Vagina (tissue), 2 donors: ENCODE measurements at regions not wholly inside any gene's neighbourhood (a gene's known extent, or its start where the extent isn't known, plus 50 kb on each side); places are given as distances from the start of the nearest gene placed in this dataset.

ENCODE experiments used
- POLR2A ChIP-seq, 2 donors: fragments of 450-650 bp; IDR thresholded peaks; one replicate each; pipeline ENCODE4 v1.6.1; 2017; ENCODE audit warnings: antibody characterized with exemption in 2 of 2, mild to moderate bottlenecking in 2 of 2, moderate library complexity in 2 of 2
- TF ChIP-seq, protein P1 (sequence below), 3 experiments: fragments of 450-650 bp in 2 of 3; fragments of 200-600 bp in 1 of 3; sonication (generic) in 1 of 3; IDR thresholded peaks; one replicate each; pipeline ENCODE4 v1.5.1; 2017 to 2019; ENCODE audit warnings: antibody characterized with exemption in 3 of 3, mild to moderate bottlenecking in 2 of 3, moderate library complexity in 2 of 3

DNA sequence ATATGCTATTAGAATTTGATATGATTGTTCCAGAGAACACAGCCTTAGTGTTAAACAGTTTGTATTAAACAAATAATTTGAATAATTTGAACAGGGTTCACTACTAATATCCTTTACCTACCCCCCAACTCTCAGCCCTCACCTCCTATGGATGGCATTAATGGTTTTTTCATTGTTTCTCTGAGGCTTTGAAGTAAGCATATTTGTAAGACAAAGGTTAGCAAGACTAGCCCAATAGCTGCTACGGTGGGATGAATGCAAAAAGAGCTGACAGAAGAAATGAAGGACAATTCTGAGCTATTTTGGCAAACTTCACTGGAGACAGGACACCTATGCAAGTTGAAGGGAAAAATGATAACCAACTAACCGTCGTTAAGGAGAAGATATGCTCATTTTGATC, 61.6 kb downstream of the ARL4A start:
- TF ChIP-seq, protein P1, sequence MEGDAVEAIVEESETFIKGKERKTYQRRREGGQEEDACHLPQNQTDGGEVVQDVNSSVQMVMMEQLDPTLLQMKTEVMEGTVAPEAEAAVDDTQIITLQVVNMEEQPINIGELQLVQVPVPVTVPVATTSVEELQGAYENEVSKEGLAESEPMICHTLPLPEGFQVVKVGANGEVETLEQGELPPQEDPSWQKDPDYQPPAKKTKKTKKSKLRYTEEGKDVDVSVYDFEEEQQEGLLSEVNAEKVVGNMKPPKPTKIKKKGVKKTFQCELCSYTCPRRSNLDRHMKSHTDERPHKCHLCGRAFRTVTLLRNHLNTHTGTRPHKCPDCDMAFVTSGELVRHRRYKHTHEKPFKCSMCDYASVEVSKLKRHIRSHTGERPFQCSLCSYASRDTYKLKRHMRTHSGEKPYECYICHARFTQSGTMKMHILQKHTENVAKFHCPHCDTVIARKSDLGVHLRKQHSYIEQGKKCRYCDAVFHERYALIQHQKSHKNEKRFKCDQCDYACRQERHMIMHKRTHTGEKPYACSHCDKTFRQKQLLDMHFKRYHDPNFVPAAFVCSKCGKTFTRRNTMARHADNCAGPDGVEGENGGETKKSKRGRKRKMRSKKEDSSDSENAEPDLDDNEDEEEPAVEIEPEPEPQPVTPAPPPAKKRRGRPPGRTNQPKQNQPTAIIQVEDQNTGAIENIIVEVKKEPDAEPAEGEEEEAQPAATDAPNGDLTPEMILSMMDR (IDR thresholded peaks at IDR 0.05), result no peak
- no peak for TF ChIP-seq POLR2A (IDR thresholded peaks at IDR 0.05)
